NCI-H524 (cell line): ENCODE measurements at regions not wholly inside any gene's neighbourhood (a gene's known extent, or its start where the extent isn't known, plus 50 kb on each side); places are given as distances from the start of the nearest gene placed in this dataset.
"Not testable (repeated sequence)": the region's sequence is repeated elsewhere in the genome, so short reads cannot be mapped to it uniquely, and the experiment has no call there.

Source experiments
- DNase-seq, 2 experiments: peaks; one replicate each; lab custom pipeline; 2025; lab: John Stamatoyannopoulos, UW

DNA sequence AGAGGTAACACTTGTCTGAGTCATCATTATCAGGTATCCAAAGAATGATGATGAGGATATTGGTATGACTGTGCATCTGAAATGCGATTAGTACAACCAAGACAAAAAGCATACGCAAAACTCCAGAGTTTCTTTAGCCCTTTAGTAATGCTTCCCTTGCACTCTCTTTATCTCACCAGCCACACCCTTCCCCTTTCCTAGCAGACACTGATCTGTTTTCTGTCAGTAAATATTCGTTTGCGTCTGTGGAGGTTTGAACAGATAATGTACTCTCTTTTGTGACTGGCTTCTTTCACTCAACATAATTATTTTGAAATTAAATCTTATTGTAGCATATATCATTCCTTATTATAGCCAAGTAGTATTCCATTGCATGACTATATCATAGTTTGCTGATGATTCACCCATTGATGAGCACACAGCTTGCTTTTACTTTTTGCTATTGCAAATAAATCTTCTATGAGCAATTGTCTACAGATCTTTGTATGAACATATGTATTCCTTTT, 775.7 kb downstream of the SLC6A15 start:
- DNase-seq: no peak

DNA sequence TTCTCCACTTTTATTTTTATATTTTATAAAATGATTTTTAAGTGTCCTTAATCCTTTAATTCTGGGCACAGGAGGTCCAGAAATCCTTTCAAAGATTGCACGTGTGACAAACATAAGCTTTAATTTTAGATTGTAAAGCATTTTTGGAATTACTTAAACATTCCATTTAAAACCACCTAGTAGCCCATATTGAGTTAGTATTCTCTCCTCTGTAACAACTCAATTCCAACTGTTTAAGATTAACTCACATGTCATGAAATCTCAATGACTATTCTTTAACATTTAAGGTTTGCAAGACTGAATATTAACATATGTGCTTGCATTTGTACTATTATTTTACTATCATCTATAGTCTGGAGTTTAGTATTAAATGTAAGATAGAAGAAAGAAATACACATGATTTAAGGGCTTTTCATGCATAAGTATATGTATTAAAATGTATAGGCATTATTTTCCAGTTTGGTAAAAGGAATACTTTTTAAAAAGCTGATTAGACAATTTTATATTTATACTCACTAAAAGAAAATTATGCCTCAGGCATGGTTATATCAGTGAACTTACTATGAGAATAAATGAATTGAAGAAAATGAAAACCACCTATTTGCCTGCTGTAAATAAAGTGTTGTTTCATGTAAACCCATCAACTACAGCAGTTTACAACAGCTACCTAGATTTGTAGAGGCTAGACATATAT, 776.9 kb downstream of the SLC6A15 start:
- DNase-seq: no peak

DNA sequence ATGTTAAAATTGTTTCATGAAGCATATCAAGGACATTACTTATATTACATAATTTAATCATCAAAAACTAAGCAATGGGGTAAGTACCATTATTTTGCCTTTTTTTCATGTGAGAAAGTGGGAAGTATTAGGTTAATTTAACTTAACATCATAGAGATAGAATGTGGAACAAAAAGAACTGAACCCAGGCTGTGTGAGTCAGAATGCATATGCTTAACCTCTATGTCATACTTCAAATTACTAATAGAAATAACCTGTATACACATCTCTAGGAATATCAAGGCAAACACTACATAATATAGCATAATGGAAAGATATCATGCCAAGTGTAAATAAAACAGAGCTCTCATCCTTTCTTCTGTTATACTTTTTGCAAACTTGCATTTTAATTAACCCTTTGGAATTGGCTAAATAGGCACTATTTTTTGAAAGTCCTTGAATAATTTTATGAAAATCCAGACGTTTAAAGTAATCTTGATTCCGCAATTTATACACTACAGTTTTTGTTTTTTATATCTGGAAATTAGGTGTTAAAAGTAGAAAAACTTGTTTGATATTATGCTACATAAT, 777.7 kb downstream of the SLC6A15 start:
- DNase-seq: no peak

DNA sequence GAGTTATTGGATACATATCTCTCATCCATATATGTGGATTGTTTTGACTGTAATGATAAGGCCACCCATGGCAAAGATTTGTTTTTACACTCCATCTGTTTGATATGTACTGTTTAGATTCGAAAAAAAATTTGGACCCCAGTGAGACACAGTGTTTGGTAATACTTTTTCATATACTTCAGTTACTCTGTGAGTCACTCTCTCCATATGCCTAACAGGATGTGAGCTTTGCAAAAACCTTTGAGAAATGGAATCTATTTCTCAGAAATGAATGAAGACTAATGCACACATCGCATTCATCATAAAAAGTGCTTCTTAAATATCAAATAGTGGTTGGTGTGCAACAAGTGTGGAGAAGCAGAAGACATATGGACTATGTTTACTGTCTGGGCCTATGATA, 781.5 kb downstream of the SLC6A15 start:
- no peak for DNase-seq

DNA sequence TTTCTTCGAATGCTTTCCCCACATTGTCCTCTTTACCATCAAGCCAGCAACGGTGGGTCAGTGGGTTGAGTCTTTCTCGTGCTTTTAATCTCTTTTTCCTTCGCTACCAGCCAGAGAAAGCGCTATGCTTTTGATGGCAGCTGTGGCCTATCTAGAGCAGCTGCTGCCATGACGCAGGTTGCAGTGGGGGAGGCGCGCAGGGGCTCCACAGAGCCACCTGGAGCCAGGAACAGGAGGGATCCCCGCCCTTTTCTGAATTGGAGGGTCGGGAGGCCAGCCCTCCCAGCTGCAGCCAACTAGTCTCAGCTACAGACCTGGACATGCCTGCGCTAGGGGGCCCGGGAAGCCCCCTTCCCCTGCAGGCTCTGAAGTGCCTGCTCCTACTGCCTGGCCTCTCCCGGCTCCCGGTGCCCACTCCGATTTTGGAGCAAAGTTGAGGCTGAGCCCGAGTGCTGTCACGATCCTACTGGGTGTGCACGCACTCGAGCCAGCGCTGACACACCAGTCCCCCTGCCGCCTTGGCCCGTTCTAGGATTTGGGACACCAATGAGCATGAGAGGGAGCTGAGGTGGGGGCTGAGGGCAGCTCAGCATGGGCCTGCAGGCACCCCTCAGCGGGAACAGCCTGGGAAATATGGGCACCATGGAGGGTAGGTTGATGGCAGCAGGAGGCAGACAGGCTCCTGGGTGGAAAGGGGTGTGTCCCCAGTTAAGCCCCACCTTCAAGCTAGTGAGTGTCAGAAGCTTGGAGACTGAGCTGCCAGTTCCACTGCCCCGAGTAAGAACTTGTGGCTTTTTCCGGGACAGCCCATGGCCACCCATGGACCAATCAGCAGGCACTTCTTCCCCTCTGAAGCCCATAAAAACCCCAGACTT, 784.2 kb downstream of the SLC6A15 start:
- peak; percentile 64 to 81 for DNase-seq

DNA sequence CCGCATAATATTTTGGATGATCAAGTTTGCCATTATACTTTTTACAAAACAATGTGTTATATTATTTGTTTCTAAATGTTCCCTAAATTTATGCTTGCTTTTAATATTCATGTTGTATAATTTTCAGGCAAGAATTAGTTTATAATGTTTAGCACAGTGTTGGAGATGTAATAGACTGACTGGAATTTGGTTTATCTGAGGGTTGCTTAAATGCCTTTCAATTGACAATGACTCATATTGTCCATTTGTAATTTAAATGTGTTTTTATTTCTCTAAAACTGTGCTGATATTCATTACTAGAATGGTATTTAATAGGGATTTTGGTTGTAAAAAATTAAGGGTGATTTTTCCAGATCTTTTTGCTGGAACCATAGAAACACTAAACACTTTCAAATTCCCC, 788.4 kb downstream of the SLC6A15 start:
- no peak for DNase-seq

DNA sequence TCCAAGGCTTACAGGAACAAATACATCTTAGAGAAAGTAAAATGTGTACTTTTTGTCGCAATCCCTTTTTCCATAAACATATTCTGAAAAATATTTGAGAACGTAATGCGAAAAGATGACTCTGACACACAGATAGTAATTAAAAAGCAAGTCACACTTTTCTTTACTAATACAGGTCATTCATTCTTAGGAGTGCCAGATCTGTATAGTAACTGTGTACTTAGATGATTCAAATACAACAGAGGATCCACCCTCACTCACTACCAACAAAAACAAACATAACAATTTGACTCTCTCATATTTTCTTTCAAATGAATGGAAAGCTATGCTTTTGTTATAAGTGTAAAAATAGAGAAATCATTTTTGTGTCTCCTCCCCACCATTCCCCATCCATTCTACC, 795.4 kb downstream of the SLC6A15 start:
- no peak for DNase-seq

DNA sequence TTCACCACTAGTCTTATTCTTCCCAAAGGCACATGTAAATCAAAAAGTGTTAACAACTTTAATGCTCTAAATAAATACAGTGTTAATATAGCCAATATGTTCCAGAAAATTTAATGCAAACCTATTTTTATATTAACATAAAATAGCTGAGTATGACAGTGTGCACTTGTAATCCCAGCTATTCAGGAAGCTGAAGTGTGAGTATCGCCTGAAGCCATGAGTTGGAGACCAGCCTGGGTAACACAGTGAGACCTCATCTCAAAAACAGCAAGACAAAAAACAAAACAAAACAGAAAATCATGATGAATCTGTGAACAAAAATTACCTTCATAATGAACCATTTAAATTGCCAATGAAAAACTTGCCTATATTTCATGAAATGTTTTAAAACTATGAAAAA, 798.9 kb downstream of the SLC6A15 start:
- DNase-seq: no peak

DNA sequence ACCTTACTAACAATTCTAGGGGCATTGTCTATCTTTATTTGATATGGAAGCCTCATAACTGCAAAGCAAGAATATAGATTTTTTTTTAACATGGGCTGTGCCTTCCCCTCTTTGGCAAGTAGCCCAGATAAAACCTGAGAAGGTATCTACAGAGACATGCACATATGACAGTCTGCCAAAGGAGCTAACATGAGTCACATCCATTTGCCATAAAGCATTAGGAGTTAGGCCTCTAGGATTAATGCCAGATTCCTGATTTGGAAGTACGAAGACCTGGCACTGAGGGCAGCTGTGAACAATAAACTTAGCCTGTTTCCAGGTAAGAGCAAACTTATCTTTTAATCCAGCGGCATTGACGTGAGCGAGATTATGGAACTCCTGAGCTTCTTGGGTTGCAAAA, 808.7 kb downstream of the SLC6A15 start:
- not testable (repeated sequence) for DNase-seq

DNA sequence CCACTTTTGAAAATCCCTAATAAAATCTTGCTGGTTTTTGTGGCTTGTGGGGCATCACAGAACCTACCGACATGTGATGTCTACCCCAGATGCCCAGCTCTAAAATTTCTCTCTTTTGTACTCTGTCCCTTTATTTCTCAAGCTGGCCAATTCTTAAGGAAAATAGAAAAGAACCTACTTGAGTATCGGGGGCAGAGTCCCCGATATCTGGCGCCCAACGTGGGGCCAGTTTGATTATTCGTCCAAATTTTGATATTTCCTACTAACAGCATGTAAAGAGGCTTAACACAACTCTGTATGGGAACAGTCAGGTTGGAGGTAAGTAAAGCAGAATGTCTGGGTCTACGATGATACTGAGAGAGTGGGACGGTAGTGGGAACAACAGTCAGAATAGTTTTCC, 810.6 kb downstream of the SLC6A15 start:
- DNase-seq: not testable (repeated sequence)

DNA sequence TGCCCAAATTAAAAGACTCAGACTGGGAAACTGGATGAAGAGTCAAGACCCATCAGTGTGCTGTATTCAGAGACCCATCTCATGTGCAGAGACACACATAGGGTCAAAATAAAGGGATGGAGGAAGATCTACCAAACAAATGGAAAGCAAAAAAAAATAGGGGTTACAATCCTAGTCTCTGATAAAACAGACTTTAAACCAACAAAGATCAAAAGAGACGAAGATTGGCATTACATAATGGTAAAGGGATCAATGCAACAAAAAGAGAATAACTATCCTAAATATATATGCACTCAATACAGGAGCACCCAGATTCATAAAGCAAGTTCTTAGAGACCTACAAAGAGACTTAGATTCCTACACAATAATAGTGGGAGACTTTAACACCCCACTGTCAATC, 813.0 kb downstream of the SLC6A15 start:
- not testable (repeated sequence) for DNase-seq

DNA sequence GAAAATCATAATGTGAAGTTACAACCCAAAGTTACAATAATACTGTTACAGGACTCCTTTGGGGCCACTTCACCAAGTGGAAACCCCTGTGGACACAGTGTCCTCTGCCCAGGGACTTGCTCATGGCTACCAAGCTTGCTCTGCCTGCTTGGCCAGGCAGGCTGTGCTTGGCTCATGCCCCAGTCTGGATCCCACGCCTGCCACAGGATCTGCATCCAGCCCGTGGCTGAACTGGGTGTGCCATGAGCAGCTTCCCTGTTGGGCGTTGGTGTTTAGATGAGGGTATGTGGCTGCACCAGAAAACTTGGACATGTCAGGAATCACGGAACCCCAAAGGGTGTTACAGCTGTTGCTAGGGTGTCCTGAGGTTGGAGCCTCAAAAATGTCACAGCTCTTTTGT, 820.9 kb downstream of the SLC6A15 start:
- DNase-seq: no peak

DNA sequence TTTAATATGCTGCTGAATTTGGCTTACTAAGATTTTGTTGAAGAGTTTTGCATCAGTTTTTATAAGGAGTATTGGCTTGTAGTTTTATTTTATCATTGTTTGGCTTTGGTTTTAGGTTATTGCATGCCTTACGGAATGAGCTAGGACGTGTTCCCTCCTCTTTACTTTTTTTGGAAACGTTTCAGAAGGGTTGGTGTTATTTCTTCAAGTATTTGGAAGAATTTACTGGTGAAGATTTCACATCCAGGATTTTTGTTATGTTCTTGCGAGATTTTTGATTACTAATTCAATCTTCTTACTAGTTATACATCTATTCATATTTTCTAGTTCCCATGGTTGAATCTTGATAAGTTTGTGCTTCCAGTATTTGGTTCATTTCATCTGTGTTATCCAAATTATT, 823.2 kb downstream of the SLC6A15 start:
- no peak for DNase-seq

DNA sequence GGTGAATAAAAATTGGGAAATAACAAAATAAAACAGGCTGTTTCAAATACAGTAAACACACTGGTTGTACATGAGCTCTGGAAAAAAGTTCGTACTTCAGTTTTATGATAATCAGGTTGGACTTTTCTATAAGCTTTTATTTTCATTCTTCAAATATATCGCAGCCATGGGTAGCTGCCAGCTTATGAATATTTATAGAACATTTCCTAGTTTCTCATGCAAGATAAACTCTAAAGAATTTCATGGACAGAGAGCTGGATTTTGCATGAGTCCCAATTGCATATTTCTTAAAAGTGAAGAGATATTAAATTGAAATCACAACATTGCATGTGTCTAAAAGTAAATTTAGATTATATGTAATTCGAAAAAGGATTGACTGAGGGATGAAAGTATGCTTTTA, 827.6 kb downstream of the SLC6A15 start:
- DNase-seq: no peak

DNA sequence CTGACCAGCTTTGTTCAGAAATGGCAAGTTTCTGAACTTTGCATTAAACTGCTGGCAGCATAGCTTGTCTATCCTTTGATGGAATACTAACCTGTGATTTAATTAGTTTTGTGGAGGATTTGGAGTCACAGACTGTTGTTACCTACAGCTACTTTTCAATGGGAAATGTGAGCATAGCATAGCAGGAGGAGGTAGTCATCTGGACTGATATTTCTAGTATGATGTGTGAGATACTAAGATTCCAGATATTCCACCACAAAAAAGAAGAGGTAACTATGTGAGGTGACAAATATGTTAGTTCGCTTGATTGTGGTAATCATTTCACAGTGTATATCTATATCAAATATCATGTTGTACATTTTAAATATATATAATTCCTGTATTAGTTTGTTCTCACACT, 833.0 kb downstream of the SLC6A15 start:
- no peak for DNase-seq

DNA sequence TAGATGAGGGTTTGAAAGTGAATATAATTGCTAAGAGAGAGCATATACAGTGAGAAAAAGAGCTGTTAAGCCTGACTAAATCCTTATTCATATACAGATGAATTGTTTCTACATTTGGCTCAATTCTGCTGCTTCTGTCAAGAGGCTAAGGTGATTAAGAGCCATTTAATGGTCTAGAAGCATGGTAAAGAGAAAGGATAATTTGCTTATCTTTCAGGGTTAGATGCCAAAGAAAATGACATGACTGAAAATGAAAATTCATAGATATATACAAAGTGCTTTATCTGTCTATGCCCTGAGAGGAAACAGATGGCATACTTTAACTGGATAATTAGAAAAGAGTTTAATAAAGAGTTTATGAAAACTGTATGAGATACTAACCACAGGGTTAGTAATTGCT, 834.9 kb downstream of the SLC6A15 start:
- peak in 1 of 2 experiments; percentile 35 for DNase-seq

DNA sequence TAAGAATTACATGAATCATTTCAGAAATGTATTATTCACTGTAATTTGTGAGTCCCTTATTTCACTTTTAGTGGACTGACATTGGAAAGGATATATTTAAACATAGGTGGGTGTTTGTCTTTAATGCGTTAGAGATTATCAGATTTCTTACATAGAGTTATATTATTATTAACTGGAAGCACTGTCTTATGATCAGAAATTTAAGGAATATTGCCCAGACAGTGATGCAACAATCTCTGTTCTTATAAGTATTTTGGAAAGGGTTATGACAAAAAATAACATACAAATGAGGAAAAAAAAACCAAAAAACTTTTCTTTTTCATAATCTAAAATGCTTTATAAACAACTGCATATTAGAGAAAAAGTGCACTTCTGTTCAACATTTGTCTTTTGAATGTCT, 836.6 kb downstream of the SLC6A15 start:
- no peak for DNase-seq

DNA sequence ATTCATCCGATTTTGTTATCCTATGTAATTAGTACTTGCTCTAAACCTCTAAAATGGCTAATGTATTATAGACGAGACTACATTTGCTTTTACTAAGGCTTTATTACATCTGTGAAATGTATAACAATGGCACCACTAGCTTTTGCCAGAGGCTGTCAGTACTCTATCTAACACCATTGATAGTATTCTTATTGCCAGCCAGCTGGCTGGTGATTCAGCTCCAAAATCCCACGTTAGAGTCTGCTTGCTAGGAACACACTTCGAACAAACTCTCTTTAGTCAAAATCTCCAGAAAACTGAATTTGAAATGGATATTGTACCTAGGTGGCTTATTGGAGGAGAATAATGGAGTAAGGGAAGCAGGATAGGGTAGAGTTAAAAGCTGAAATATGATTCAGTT, 839.2 kb downstream of the SLC6A15 start:
- no peak for DNase-seq

DNA sequence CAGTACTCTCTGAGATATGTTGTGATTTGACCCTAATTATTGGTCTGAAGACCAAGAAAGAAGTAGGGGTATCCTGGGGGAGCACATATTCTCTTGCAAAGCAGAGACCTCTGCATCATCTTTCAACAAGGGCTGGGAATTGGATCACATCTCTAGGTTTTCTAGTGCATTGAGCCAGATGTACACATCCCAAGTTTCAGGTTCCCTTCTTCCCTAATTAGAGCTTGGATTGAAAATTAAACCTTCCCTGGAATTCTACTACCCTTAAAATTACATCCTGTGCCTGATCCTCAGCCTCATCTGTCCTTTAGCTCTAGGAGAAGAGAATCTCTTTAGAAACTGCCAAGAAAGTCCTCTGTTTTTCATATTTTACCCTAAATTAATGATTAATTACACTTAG, 839.6 kb downstream of the SLC6A15 start:
- no peak for DNase-seq

DNA sequence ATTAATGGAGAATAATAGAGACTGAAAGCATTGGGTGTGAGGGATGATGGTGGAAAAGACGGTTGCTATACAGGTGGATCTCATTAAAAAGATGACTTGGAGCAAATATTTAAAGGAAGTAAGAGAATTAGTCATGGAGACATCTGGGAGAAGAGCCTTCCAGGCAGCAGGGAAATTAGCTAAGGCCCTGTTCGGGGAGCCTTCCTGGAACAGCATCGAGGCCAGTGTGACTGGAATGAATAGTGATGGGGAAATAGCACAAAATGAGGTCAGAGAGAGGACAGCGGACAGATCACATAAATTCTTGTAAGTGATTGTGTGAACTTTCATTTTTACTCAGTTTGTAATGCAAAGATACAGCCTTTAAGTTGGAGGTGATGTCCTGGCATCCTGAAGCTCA, 842.3 kb downstream of the SLC6A15 start:
- DNase-seq: no peak

DNA sequence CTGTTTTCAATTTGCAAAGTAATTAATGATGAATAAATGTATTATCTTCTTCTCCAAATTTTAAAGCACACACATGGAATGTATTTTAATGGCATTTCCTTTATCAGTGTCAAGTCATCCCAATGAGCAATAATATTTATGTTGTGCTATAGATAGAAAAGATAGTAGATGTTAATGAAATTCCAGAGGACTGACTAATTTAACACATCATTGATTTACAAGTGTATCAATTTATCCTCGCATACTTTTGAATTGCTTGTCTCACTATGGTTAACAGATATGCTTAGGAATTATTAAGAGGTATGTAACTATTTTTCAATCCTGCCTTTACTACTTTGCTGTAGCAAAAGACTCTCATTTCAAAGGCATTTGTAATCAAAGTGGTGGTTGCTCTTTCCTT, 842.9 kb downstream of the SLC6A15 start:
- DNase-seq: no peak

DNA sequence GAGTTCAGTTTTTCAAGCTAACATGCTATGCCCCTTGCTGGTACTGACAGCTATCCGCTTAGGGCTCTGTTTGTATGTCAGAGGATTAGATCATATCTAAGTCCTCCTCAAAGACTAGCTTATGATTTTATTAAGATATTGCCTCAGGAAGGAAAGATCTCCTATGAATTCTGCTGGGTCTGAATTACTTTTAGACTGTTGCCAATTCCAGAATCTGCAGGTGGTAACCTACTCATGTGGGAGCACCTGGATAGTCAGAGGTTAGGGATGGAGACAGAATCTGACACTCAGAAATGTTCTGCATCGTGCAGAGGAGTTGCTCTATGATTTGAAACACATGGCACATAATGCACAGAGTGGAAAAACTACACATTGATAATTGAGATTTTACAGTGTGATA, 843.4 kb downstream of the SLC6A15 start:
- no peak for DNase-seq

DNA sequence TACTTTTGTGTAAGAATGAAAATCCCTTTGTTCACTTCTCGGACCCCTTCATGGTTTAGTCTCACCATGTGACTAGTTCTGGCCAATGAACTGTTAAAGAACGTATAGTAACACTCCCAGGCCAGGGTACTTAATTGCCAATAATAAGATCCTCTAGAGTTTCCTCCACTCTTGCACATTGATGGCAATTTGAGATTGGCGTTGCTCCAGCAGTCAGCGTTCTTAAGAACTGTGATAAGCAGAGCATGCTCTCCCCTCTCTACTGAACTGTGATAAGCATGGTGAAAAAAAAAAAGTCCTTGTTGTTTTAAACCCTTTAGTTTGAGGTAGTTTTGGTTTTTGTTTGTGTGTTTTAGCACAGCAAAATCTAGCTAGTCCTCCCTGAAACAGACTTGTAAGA, 854.5 kb downstream of the SLC6A15 start:
- peak in 1 of 2 experiments; percentile 49 for DNase-seq
